Panc1 (cell line): ENCODE measurements at regions not wholly inside any gene's neighbourhood (a gene's known extent, or its start where the extent isn't known, plus 50 kb on each side); places are given as distances from the start of the nearest gene placed in this dataset.
A peak's percentile ranks its signal among the peaks of the same experiment; 100 is the strongest.

Experiments
- ATAC-seq: fragments of 200-7000 bp; cut with Tn5 transposase; 2 replicates; pipeline ENCODE4 v1.9.1; 2020; ENCODE audit warnings: mild to moderate bottlenecking, moderate library complexity
- BruUV-seq: library from RNA; stranded (reverse); fragments of 400-500 nt; replicated peaks from 2 replicates; lab custom pipeline; 2021; lab: Mats Ljungman, UMichigan
- CTCF ChIA-PET: fragments of 300-600 bp; sonication (Branson Sonifier 250); formaldehyde crosslinking; loops from one replicate; lab custom pipeline; 2022; ENCODE audit warnings: antibody characterized with exemption; lab: Charles Lee
- POLR2A ChIA-PET: fragments of 300-600 bp; sonication (Branson Sonifier 250); formaldehyde crosslinking; loops from one replicate; lab custom pipeline; 2022; ENCODE audit warnings: antibody characterized with exemption; lab: Charles Lee
- DNase-seq: peaks from one replicate; pipeline ENCODE4 v3.0.0-alpha.2; 2010; ENCODE audit warnings: low read depth, low spot score
- H3K27ac ChIP-seq: 2 replicates; pipeline ENCODE4 v1.5.1; 2011; ENCODE audit warnings: mild to moderate bottlenecking, low read length, inconsistent platforms
- H3K27me3 ChIP-seq: fragments of 200-500 bp; sonication (Bioruptor generic); 2 replicates; pipeline ENCODE4 v1.6.0; 2014; ENCODE audit warnings: low read length, inconsistent platforms; ENCODE audit not compliant: control insufficient read depth, insufficient read depth
- H3K36me3 ChIP-seq: fragments of 200-500 bp; sonication (Bioruptor generic); 2 replicates; pipeline ENCODE4 v1.5.1; 2014; ENCODE audit warnings: inconsistent platforms, mild to moderate bottlenecking, low read length, moderate library complexity; ENCODE audit not compliant: control insufficient read depth, insufficient read depth
- H3K4me1 ChIP-seq: 2 replicates; pipeline ENCODE4 v1.5.1; 2011; ENCODE audit warnings: inconsistent platforms, mild to moderate bottlenecking, low read length, moderate library complexity; ENCODE audit not compliant: control insufficient read depth, insufficient read depth
- H3K4me3 ChIP-seq, 2 experiments: 2 replicates each; pipeline ENCODE4 v1.5.1; 2011 to 2012; ENCODE audit warnings: low read depth in 2 of 2, low read length in 2 of 2, mild to moderate bottlenecking in 2 of 2, inconsistent platforms in 1 of 2, moderate library complexity in 1 of 2
- H3K9me3 ChIP-seq: fragments of 200-500 bp; sonication (Bioruptor generic); 2 replicates; pipeline ENCODE4 v1.5.1; 2014; ENCODE audit warnings: low read depth, mild to moderate bottlenecking, inconsistent platforms, low read length, moderate library complexity; ENCODE audit not compliant: control insufficient read depth, insufficient read depth
- CTCF ChIP-seq: fragments of 450-650 bp; IDR thresholded peaks from 2 replicates; pipeline ENCODE4 v1.5.1; 2017; ENCODE audit warnings: mild to moderate bottlenecking
- POLR2AphosphoS5 ChIP-seq: IDR thresholded peaks from 2 replicates; pipeline ENCODE4 v1.6.1; 2012; ENCODE audit warnings: mild to moderate bottlenecking, low read depth, low read length, moderate library complexity
- REST ChIP-seq, 2 experiments: IDR thresholded peaks; 2 replicates each; pipeline ENCODE4 v1.6.1; 2011 to 2012; ENCODE audit warnings: low read depth in 2 of 2, control low read depth in 1 of 2, low read length in 1 of 2, mild to moderate bottlenecking in 1 of 2, moderate library complexity in 1 of 2; ENCODE audit not compliant: insufficient read depth in 1 of 2
- SIN3A ChIP-seq: IDR thresholded peaks from 2 replicates; pipeline ENCODE4 v1.6.1; 2012; ENCODE audit warnings: low read depth, mild to moderate bottlenecking, low read length, moderate library complexity, borderline replicate concordance; ENCODE audit not compliant: insufficient read depth
- TCF7L2 ChIP-seq: IDR thresholded peaks from 2 replicates; pipeline ENCODE4 v1.6.1; 2011; ENCODE audit warnings: mild to moderate bottlenecking, low read depth, low read length, inconsistent platforms
- in situ Hi-C: cut with HindIII; loops from 2 replicates; pipeline ENCODE4 v1.10.0; 2016; ENCODE audit warnings: low sequenced_read_pairs, low pct_unique_long_range_greater_than_20kb
- intact Hi-C: fragments of 100-400 bp; cut with micrococcal nuclease; formaldehyde crosslinking; loops from one replicate; pipeline ENCODE4 v1.10.0; 2022; ENCODE audit not compliant: unreplicated experiment

DNA sequence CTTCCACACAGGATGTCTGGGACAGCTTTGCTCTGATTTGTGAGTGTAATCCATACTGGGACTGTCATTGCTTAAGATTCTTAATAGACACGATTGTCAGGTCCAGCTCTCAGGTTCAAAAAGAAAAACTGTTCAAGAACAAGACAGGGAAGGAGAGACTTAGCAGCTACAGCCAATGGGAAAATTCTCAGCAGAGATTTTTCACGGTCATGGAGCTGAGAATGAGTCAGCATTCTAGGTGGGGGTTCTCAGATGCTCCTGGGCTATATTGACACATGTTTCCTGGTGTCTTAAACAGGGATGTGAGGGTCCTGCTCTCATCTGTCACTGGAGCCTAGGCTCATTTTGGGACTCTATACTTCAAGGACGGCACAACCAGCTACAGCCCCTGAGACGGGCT, 318.3 kb downstream of the RRAGC start:
- Histone ChIP-seq H3K4me1 (no peaks in the 10 kb centered on the region), H3K27ac (no peak overlapping the region), H3K27me3 (peaks cover 4% of the 10 kb centered on the region; the same call in 1 of the 2 replicates), H3K4me3 (no peak overlapping the region), H3K9me3 (no peaks in the 10 kb centered on the region), H3K36me3 (no peaks in the 10 kb centered on the region)
- TF ChIP-seq CTCF = no peak
- TF ChIP-seq POLR2AphosphoS5 = no peak
- TF ChIP-seq TCF7L2 = no peak
- TF ChIP-seq REST (IDR thresholded peaks at IDR 0.05; ENCODE audit: insufficient read depth in 1 of 2, low read depth in 2 of 2, low read length in 1 of 2) = no peak
- TF ChIP-seq SIN3A = no peak
- ChIA-PET CTCF (no interaction called here), POLR2A (no interaction called here)
- DNase-seq (no peak), ATAC-seq (no peak)
- intact Hi-C loops = no loop called here
- no TSS peak for BruUV-seq
- in situ Hi-C loops = no loop called here

- in situ Hi-C loops = no loop called here
- H3K4me1 ChIP-seq = no peaks in the 10 kb centered on the region
- H3K9me3 ChIP-seq = no peaks in the 10 kb centered on the region
- DNase-seq (no peak), ATAC-seq (peak; percentile 58; the same call in 1 of the 2 replicates)
- H3K36me3 ChIP-seq = no peaks in the 10 kb centered on the region
- H3K27me3 ChIP-seq = peaks cover 4% of the 10 kb centered on the region; the same call in 1 of the 2 replicates
- no peak for TF ChIP-seq REST (IDR thresholded peaks at IDR 0.05; ENCODE audit: insufficient read depth in 1 of 2, low read depth in 2 of 2, low read length in 1 of 2)
- TF ChIP-seq CTCF = no peak
- no peak for TF ChIP-seq TCF7L2
- TF ChIP-seq SIN3A = no peak
- TF ChIP-seq POLR2AphosphoS5 = no peak
- no TSS peak for BruUV-seq
- no peak overlapping the region for H3K4me3 ChIP-seq
- no peak overlapping the region for H3K27ac ChIP-seq
- CTCF ChIA-PET = no interaction called here
- POLR2A ChIA-PET = no interaction called here
- intact Hi-C loops = no loop called here
Measured at GRCh38 chr1:38539931-38540330, 319.6 kb downstream of the RRAGC start.
